ENCODE measurements at regions not wholly inside any gene's neighbourhood (a gene's known extent, or its start where the extent isn't known, plus 50 kb on each side); places are given as distances from the start of the nearest gene placed in this dataset.

DNA sequence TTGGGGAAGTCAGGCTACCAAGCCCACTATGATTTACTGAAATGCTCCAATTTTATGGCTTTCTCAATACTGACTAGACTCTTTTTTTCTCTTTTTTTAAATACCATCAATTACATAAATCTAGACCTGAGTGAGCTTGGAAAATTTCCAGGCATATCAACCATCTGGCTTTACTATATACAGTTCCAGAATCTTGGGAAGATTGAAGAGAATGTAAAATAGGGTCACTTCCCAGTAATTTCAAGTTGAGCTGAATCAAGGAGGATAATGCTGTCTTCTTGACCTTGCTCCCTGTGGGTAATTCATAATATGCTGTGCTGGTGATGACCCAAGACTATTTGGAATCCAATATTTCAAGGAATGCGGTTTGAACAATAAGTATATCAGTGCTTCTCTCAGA lies 108.1 kb downstream of the MAP3K21 start:
- no peaks in the 10 kb centered on the region for H3K36me3 ChIP-seq
- no peak overlapping the region for H3K4me3 ChIP-seq
- no peaks in the 10 kb centered on the region for H3K4me1 ChIP-seq
- no peak for ATAC-seq
- peaks cover 43% of the 10 kb centered on the region for H3K27me3 ChIP-seq
- 9 to 47% methylated on average over 1 of the region's 1 CpG for WGBS, 2 donors (ENCODE audit: low coverage in 1 of 2)
- TF ChIP-seq EP300 (IDR thresholded peaks at IDR 0.05) (no peak), POLR2AphosphoS5 (IDR thresholded peaks at IDR 0.05) (no peak), POLR2A (IDR thresholded peaks at IDR 0.05) (no peak)
- TF ChIP-seq, protein P1, sequence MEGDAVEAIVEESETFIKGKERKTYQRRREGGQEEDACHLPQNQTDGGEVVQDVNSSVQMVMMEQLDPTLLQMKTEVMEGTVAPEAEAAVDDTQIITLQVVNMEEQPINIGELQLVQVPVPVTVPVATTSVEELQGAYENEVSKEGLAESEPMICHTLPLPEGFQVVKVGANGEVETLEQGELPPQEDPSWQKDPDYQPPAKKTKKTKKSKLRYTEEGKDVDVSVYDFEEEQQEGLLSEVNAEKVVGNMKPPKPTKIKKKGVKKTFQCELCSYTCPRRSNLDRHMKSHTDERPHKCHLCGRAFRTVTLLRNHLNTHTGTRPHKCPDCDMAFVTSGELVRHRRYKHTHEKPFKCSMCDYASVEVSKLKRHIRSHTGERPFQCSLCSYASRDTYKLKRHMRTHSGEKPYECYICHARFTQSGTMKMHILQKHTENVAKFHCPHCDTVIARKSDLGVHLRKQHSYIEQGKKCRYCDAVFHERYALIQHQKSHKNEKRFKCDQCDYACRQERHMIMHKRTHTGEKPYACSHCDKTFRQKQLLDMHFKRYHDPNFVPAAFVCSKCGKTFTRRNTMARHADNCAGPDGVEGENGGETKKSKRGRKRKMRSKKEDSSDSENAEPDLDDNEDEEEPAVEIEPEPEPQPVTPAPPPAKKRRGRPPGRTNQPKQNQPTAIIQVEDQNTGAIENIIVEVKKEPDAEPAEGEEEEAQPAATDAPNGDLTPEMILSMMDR (IDR thresholded peaks at IDR 0.05), result no peak
- no peak overlapping the region for H3K27ac ChIP-seq
- peaks cover 0 to 5% (median 0%) of the 10 kb centered on the region in 3 donors for H3K9me3 ChIP-seq

- TF ChIP-seq EP300 (IDR thresholded peaks at IDR 0.05) (no peak), POLR2AphosphoS5 (IDR thresholded peaks at IDR 0.05) (no peak), POLR2A (IDR thresholded peaks at IDR 0.05) (no peak)
- TF ChIP-seq, protein P1 (IDR thresholded peaks at IDR 0.05), result no peak
- Histone ChIP-seq H3K9me3 (no peaks in the 10 kb centered on the region), H3K27ac (no peak overlapping the region), H3K4me3 (no peak overlapping the region), H3K27me3 (peaks cover 39% of the 10 kb centered on the region), H3K4me1 (no peaks in the 10 kb centered on the region), H3K36me3 (no peaks in the 10 kb centered on the region)
- WGBS, 2 donors (ENCODE audit: low coverage in 1 of 2), result 42 to 57% methylated on average over 1 to 3 of the region's 3 CpGs
- ATAC-seq, result no peak
These were observed 112.2 kb downstream of the MAP3K21 start for GRCh38 chr1:233439721-233440120.

GRCh38 chr1:233440951-233441401 lies 113.5 kb downstream of the MAP3K21 start:
- H3K27ac ChIP-seq, result no peak overlapping the region
- ATAC-seq, result no peak
- H3K4me3 ChIP-seq, result no peak overlapping the region
- no peaks in the 10 kb centered on the region for H3K36me3 ChIP-seq
- no peaks in the 10 kb centered on the region for H3K4me1 ChIP-seq
- 10 to 18% methylated on average over 9 of the region's 9 CpGs for WGBS, 2 donors (ENCODE audit: low coverage in 1 of 2)
- peaks cover 0 to 7% (median 0%) of the 10 kb centered on the region in 3 donors for H3K9me3 ChIP-seq
- TF ChIP-seq, protein P1 (IDR thresholded peaks at IDR 0.05), result peak; percentile 24 to 59 (median 42)
- no peak for TF ChIP-seq EP300 (IDR thresholded peaks at IDR 0.05)
- H3K27me3 ChIP-seq, result peaks cover 39% of the 10 kb centered on the region

DNA sequence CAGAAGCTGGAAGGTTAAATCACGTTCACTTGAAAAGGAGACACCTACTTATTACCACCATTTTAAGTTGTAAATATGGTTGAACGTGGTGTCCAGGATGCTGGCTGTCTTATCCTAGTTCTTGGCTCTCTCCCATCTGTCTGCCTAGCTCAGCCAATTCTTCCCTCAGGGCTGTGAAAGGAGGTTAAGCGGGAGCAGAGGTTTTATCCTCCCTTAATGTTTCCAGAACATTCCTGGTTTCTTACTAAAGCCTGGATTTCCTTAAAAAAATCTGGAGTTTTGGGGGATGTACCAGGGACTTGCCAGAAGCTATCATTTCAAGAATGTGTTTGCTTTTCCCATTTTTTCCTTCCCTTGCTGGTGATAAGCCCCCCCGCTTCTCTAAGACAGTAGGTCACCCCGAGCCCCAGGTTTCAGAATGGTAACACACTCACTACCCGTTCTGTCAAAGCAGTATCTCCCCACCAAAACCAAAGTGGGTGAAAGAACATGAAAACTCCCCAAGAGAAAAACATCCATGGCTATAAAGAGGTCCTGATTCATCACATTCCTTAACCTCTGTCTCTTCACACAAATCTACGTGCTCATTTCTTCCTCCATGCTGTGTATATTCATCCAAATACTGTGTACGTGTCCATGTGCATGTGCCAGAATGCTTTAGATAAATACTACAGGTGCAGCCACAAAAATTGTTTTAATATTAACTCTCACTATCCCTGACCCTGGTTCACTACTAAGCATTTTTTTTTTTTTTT lies 114.7 kb downstream of the MAP3K21 start:
- peaks cover 29% of the 10 kb centered on the region for H3K27me3 ChIP-seq
- H3K9me3 ChIP-seq, result peaks cover 0 to 12% (median 0%) of the 10 kb centered on the region in 3 donors
- H3K27ac ChIP-seq, result no peak overlapping the region
- no peaks in the 10 kb centered on the region for H3K36me3 ChIP-seq
- no peaks in the 10 kb centered on the region for H3K4me1 ChIP-seq
- 41 to 50% methylated on average over 7 of the region's 8 CpGs for WGBS, 2 donors (ENCODE audit: low coverage in 1 of 2)
- no peak for ATAC-seq
- TF ChIP-seq POLR2AphosphoS5 (IDR thresholded peaks at IDR 0.05) (no peak), EP300 (IDR thresholded peaks at IDR 0.05) (no peak), POLR2A (IDR thresholded peaks at IDR 0.05) (no peak)
- TF ChIP-seq, protein P1 (IDR thresholded peaks at IDR 0.05), result no peak
- H3K4me3 ChIP-seq, result no peak overlapping the region
